CD4-positive, alpha-beta T cell treated with Interleukin-21 for 1 hour (primary cell): ENCODE measurements at regions not wholly inside any gene's neighbourhood (a gene's known extent, or its start where the extent isn't known, plus 50 kb on each side); places are given as distances from the start of the nearest gene placed in this dataset.

ENCODE experiments used
- DNase-seq: peaks from one replicate; pipeline ENCODE4 v3.0.0-alpha.2; 2020

GRCh38 chr9:4921449-4921848 is 63.6 kb upstream of the JAK2 start:
- no peak for DNase-seq

- no peak for DNase-seq
Measured at GRCh38 chr9:4922101-4922500, 63.0 kb upstream of the JAK2 start.

- no peak for DNase-seq
Measured at GRCh38 chr9:4922730-4923129, 62.3 kb upstream of the JAK2 start.

- DNase-seq = no peak
Measured at GRCh38 chr9:4923141-4923540, 61.9 kb upstream of the JAK2 start.

DNA sequence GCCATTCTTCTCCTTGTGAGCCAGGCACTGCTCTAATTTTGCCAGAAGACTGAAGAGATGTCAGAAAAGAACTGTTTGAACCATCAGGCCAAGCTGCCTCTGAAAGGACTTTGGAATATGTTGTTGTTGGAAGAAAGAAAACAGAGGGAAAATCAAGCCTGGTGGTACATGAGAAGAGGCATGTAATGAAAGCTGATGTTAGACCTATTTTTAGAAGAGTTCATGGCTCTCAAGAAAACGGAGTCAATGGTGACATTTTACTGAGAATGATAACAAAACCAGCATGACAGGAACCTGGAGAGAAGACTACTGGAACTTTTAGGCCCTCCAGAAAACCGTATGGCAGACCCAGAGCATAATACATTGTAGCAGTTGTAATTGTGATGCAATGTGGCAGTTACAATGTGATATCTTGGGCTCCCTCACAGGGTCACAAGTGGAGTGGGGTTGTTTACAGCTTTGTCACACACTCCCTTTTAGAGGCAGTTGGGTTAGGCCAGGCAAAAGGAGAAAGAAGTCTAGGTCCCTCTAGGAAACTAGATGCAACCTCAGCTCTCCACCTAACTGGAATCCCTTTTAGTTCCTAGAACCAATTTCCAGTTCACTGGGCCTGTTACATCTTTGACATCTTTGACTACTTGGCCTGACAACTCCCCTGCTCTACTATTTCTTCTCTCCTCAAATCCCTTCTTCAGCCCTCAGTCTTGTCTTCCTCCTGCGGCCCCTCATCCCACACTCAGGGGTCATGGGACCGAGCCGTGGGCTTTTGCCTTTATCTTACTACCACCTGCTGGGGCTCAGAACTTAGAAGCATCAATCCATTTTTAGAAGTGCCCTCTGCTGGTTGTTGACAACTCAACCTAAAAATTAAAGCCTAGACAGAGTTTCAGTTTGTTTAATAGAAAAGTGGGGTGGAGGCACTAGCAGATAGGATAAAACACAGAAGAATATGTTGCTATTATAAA is 61.2 kb upstream of the JAK2 start:
- DNase-seq = peak; percentile 54

- no peak for DNase-seq
Measured at GRCh38 chr9:4926239-4926638, 58.8 kb upstream of the JAK2 start.

DNA sequence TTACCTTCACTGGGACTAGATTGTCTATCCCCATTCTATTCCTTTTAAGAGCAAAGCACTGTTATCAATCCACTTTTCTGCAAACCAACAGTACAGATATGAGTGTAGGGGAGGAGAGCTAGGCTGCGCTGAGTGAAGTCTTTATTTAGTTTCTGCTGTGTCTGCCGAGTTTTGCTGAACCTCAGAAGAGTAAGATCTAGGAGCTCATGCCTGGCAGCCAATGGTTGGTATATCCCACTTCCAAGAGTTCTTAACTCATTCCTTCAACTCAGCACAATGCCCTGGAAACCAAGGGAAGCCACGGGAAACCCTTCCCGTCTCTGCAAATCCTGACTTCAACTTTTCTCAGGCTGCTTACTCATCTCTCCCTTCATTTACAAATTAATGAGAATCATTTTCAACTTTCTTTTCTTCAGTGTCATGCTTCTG is 58.0 kb upstream of the JAK2 start:
- no peak for DNase-seq

- DNase-seq = no peak
Measured at GRCh38 chr9:4927701-4928100, 57.4 kb upstream of the JAK2 start.

- no peak for DNase-seq
Measured at GRCh38 chr9:4929917-4930316, 55.2 kb upstream of the JAK2 start.

DNA sequence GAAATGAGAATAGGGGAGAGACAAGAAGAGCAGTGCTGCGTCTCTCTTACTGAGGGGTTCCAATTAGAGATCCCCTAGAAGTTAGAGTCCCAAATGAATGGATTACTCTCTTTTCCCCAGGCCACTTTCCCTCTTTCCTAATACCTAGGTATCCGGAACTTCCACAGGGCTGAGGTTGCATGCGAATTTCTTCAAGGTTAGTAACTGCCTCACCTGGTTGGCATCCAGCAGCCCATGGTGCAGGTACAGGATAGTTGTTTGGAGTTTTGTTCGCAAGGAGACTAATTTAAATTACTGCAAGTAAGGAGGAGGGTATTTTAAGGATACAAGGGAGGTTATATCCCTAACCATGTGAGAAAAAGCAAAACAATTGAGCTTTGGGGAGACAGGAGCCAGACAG is 52.4 kb upstream of the JAK2 start:
- DNase-seq = no peak

GRCh38 chr9:4933177-4933576 is 51.9 kb upstream of the JAK2 start:
- DNase-seq = no peak

DNA sequence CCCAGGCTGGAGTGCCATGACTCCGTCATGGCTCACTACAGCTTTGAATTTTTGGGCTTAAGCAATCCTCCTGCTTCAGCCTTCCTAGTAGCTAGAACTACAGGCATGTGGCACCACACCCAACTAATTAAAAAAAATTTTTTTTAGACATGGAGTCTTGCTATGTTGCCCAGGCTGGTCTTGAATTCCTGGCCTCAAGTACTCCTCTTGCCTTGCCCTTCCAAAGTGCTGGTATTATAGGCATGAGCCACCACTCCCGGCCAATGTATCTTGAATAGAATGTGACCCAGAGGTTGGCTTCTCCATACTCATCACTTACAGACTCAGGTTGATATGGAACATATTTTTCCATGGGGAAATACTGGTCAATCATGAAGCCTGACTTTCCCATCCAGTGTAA is 51.2 kb upstream of the JAK2 start:
- no peak for DNase-seq

GRCh38 chr9:4935001-4935672 is 49.9 kb upstream of the JAK2 start:
- no peak for DNase-seq
